ENCODE measurements at regions not wholly inside any gene's neighbourhood (a gene's known extent, or its start where the extent isn't known, plus 50 kb on each side); places are given as distances from the start of the nearest gene placed in this dataset.
"Not testable (repeated sequence)": the region's sequence is repeated elsewhere in the genome, so short reads cannot be mapped to it uniquely, and the experiment has no call there.

- TF ChIP-seq CTCF (IDR thresholded peaks at IDR 0.05; ENCODE audit: low read depth, low read length); EZH2phosphoT487 (IDR thresholded peaks at IDR 0.05; ENCODE audit: low read depth): not testable (repeated sequence)
Measured at GRCh38 chrX:90737555-90737954, 697.1 kb upstream of the PABPC5 start.

All from OCI-LY3 (cell line).